ENCODE measurements at regions not wholly inside any gene's neighbourhood (a gene's known extent, or its start where the extent isn't known, plus 50 kb on each side); places are given as distances from the start of the nearest gene placed in this dataset.

DNA sequence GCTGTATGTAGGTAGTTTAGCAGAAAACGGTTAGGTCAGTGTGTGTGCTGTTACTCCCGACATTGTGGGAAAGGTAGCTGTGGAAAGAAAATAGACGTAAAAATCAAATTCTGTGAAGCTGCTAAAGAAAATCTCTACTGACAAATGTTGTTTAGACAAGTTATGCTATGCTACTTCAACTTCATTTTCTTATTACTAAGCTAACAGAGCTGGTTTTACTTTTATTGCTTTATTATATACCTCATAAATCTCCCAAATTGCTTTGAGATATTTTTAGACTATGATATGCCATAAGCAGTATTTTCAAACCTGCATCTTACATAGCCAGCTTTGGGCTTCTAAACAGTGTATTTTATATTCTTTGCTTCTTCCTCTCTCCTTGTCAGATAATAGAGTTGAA, 108.2 kb upstream of the PACRGL start:
- no peaks in the 10 kb centered on the region for H3K27me3 ChIP-seq
- H3K36me3 ChIP-seq: peaks cover 45% of the 10 kb centered on the region
- no peaks in the 10 kb centered on the region for H3K9me3 ChIP-seq (ENCODE audit: low read depth)
- TF ChIP-seq CTCF (IDR thresholded peaks at IDR 0.05; ENCODE audit: low read depth, low read length): no peak
- no peak for DNase-seq (ENCODE audit: low read depth in 1 of 2, low spot score in 1 of 2)
- peak overlapping the region; percentile 34 for H3K27ac ChIP-seq
- H3K4me1 ChIP-seq (ENCODE audit: low read depth): no peaks in the 10 kb centered on the region
- H3K4me3 ChIP-seq: no peak overlapping the region

DNA sequence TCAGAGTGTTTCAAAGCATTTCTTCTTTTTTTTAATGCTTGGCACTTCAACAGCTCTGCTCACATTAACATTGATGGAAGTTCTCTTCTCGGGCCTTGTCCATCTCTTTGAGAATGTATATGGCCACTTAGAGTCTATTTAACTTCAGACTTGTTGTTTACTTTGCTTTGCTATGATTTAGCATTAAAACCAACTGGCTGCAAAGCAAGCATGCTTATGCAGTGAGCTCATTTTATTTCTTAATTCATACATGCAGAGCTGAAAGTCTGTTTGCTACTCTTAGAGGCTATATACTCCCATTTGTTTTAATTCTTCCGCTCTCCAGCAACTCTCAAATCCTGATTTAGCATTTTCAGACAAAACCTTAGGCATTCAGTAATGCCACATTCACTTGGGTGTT, 107.6 kb upstream of the PACRGL start:
- no peak for TF ChIP-seq CTCF (IDR thresholded peaks at IDR 0.05; ENCODE audit: low read depth, low read length)
- no peak overlapping the region for H3K27ac ChIP-seq

GRCh38 chr4:20598626-20599025, 101.6 kb upstream of the PACRGL start:
- DNase-seq (ENCODE audit: low read depth in 1 of 2, low spot score in 1 of 2): no peak
- no peaks in the 10 kb centered on the region for H3K27me3 ChIP-seq
- H3K9me3 ChIP-seq (ENCODE audit: low read depth): no peaks in the 10 kb centered on the region
- H3K4me1 ChIP-seq (ENCODE audit: low read depth): no peaks in the 10 kb centered on the region
- H3K36me3 ChIP-seq: peaks cover 61% of the 10 kb centered on the region
- no peak for TF ChIP-seq CTCF (IDR thresholded peaks at IDR 0.05; ENCODE audit: low read depth, low read length)
- no peak overlapping the region for H3K27ac ChIP-seq
- H3K4me3 ChIP-seq: no peak overlapping the region

More for the DNA sequence above, 107.6 kb upstream of the PACRGL start:
- Histone ChIP-seq H3K4me3 (no peak overlapping the region), H3K36me3 (peaks cover 52% of the 10 kb centered on the region), H3K9me3 (ENCODE audit: low read depth) (no peaks in the 10 kb centered on the region), H3K4me1 (ENCODE audit: low read depth) (no peaks in the 10 kb centered on the region), H3K27me3 (no peaks in the 10 kb centered on the region)
- no peak for DNase-seq (ENCODE audit: low read depth in 1 of 2, low spot score in 1 of 2)

GRCh38 chr4:20603671-20604313, 96.5 kb upstream of the PACRGL start:
- Histone ChIP-seq H3K27ac (no peak overlapping the region), H3K9me3 (ENCODE audit: low read depth) (no peaks in the 10 kb centered on the region), H3K36me3 (peaks cover 53% of the 10 kb centered on the region), H3K27me3 (no peaks in the 10 kb centered on the region), H3K4me1 (ENCODE audit: low read depth) (no peaks in the 10 kb centered on the region), H3K4me3 (no peak overlapping the region)
- DNase-seq (ENCODE audit: low read depth in 1 of 2, low spot score in 1 of 2): peak in 1 of 2 donors; percentile 80
- no peak for TF ChIP-seq CTCF (IDR thresholded peaks at IDR 0.05; ENCODE audit: low read depth, low read length)

- no peaks in the 10 kb centered on the region for H3K4me1 ChIP-seq (ENCODE audit: low read depth)
- H3K36me3 ChIP-seq: peaks cover 56% of the 10 kb centered on the region
- no peak for TF ChIP-seq CTCF (IDR thresholded peaks at IDR 0.05; ENCODE audit: low read depth, low read length)
- no peak overlapping the region for H3K4me3 ChIP-seq
- H3K27me3 ChIP-seq: no peaks in the 10 kb centered on the region
- no peak overlapping the region for H3K27ac ChIP-seq
- no peak for DNase-seq (ENCODE audit: low read depth in 1 of 2, low spot score in 1 of 2)
- no peaks in the 10 kb centered on the region for H3K9me3 ChIP-seq (ENCODE audit: low read depth)
Measured at GRCh38 chr4:20612313-20612712, 87.9 kb upstream of the PACRGL start.
